ENCODE measurements at regions not wholly inside any gene's neighbourhood (a gene's known extent, or its start where the extent isn't known, plus 50 kb on each side); places are given as distances from the start of the nearest gene placed in this dataset.

DNA sequence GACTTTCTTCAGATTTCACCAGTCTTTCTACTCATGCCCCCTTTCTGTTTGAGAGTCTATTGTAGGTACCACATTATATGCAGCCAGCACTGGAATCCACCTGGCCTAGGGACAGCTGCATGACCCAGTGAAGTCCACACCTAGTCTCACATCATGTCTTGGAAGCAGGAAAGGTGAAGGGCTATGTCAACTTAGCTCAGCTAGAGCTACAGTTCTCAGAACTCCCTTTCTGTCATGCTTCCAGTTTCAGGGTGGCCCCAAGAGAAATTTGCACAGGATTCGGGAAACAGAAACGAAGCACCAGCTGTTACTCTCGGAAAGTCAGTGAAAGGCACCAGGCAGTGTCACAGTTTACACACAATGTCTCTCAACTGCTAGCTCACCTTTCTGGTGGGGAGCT is 51.6 kb upstream of the NLRP1 start:
- H3K4me3 ChIP-seq (ENCODE audit: low read depth, low read length): no peak overlapping the region
- TF ChIP-seq, protein P1, sequence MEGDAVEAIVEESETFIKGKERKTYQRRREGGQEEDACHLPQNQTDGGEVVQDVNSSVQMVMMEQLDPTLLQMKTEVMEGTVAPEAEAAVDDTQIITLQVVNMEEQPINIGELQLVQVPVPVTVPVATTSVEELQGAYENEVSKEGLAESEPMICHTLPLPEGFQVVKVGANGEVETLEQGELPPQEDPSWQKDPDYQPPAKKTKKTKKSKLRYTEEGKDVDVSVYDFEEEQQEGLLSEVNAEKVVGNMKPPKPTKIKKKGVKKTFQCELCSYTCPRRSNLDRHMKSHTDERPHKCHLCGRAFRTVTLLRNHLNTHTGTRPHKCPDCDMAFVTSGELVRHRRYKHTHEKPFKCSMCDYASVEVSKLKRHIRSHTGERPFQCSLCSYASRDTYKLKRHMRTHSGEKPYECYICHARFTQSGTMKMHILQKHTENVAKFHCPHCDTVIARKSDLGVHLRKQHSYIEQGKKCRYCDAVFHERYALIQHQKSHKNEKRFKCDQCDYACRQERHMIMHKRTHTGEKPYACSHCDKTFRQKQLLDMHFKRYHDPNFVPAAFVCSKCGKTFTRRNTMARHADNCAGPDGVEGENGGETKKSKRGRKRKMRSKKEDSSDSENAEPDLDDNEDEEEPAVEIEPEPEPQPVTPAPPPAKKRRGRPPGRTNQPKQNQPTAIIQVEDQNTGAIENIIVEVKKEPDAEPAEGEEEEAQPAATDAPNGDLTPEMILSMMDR (conservative IDR thresholded peaks at IDR 0.05; ENCODE audit: low read depth, low read length): no peak
- no peak for DNase-seq (ENCODE audit: low read depth)

DNA sequence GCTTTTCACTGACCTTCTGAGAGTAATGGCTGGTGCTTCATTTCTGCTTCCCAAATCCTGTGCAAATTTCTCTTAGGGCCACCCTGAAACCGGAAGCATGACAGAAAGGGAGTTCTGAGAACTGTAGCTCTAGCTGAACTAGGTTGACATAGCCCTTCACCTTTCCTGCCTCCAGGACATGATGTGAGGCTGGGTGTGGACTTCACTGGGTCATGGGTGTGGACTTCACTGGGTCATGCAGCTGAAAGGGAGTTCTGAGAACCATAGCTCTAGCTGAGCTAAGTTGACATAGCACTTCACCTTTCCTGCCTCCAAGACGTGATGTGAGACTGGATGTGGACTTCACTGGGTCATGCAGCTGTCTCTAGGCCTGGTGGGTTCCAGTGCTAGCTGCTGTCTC is 54.3 kb upstream of the NLRP1 start:
- TF ChIP-seq, protein P1 (conservative IDR thresholded peaks at IDR 0.05; ENCODE audit: low read depth, low read length): no peak
- no peak for DNase-seq (ENCODE audit: low read depth)
- H3K4me3 ChIP-seq (ENCODE audit: low read depth, low read length): no peak overlapping the region

DNA sequence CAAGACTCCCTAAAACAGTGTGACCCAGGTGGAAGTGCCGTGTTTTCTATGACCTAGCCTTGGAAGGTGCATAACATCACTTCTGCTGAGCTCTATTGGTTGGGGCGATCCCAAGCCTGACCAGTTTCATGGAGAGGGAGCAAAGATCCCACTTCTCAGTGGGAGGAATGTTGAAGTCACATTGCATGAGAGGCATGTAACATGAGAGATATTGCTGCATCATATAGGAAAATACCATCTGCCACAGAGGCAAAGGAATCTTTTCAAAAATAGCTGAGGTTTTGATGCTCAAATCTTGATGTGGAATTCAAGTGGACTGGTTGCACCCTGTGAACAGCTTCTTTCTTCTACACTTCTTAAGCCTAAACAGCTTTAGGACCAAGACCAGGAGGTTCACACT is 56.4 kb upstream of the NLRP1 start:
- no peak for DNase-seq (ENCODE audit: low read depth)
- TF ChIP-seq, protein P1 (conservative IDR thresholded peaks at IDR 0.05; ENCODE audit: low read depth, low read length): no peak
- H3K4me3 ChIP-seq (ENCODE audit: low read depth, low read length): no peak overlapping the region

DNA sequence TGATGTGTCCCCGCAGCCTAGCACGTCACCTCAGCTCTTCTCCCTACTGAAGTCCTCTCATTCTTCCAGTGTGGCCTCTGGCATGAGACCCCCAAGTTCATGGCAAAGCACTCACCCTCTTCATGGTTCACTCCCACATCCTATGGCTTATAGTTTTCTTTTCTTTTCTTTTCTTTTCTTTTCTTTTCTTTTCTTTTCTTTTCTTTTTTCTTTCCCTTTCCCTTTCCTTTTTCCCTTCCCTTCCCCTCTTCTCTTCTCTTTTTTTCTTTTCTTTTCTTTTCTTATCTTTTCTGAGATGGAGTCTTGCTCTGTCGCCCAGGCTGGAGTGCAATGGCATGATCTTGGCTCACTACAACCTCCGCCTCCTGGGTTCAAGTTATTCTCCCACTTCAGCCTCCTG is 58.4 kb upstream of the NLRP1 start:
- DNase-seq (ENCODE audit: low read depth): no peak
- H3K4me3 ChIP-seq (ENCODE audit: low read depth, low read length): no peak overlapping the region
- TF ChIP-seq, protein P1 (conservative IDR thresholded peaks at IDR 0.05; ENCODE audit: low read depth, low read length): no peak

DNA sequence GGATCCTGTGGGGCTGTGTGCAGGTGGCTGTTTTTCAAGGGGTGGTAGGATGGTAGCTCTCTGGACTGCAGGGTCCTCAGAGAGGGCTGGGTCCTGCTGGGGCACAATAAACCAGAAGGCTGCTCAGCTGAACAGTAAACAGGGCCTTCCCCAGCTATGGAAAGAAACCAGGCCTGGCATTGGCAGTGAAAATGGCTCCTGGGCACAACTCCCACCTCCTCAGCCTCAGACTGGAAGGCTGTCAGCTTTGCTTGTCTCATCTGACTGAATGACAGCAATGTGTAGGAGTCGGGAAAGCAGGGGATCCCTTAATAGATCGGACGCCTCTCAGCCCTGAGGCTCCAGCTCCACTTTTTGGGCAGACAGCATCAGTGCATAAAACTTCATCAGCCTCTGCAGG is 59.8 kb upstream of the NLRP1 start:
- no peak for DNase-seq (ENCODE audit: low read depth)
- H3K4me3 ChIP-seq (ENCODE audit: low read depth, low read length): no peak overlapping the region
- TF ChIP-seq, protein P1 (conservative IDR thresholded peaks at IDR 0.05; ENCODE audit: low read depth, low read length): no peak

DNA sequence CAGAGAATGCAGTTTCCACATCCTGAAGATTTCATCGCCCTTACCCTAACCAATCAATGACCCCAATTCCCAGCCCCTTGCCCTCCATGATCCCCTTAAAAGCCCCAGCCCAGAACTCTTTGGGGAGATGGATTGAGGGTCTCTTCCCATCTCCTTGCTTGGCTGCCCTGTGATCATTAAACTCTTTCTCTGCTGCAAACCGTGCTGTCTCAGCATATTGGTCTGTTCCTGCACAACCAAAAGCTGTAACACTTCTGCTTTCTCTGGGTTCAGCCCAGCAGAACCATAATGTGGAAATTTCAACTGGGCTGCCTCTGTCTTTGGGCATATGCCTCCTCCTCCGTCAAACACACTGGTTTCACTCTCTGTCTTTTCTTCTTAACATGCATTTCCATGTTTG is 67.0 kb upstream of the NLRP1 start:
- TF ChIP-seq, protein P1 (conservative IDR thresholded peaks at IDR 0.05; ENCODE audit: low read depth, low read length): no peak
- DNase-seq (ENCODE audit: low read depth): no peak
- H3K4me3 ChIP-seq (ENCODE audit: low read depth, low read length): no peak overlapping the region

DNA sequence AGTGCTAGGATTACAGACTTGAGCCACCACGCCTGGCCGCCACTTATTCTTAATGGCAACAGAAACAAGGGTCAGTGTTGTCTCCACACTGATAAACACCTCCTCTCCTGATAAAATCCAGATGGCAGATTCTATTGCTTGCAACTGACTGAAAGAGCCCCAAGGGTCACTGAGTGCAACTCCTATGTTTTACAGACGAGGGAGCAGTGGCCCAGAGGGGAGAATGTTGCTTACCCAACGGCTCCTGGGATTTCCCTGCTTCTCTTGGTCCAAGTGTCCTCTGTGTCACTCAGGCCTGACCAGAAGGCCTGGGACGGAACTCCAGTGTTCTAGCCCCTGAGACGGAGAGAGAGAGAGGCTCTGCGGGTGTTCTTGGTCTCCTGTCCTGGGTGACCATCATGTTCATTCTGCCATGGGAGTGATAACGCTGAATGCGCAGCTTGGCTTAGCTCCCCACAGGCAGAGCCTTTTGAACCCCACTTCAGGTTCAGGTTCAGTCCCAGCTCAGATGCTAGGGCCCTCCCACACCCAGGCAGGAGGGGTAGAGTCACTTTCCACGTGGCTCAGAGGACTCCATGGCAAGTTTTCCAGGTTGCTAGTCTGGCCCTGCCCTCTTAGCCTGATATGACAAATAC is 77.3 kb upstream of the NLRP1 start:
- DNase-seq (ENCODE audit: low read depth): no peak
- H3K4me3 ChIP-seq (ENCODE audit: low read depth, low read length): no peak overlapping the region
- TF ChIP-seq, protein P1 (conservative IDR thresholded peaks at IDR 0.05; ENCODE audit: low read depth, low read length): no peak

Measured in epithelial cell of proximal tubule (primary cell).